GM15510 (cell line): ENCODE measurements at regions not wholly inside any gene's neighbourhood (a gene's known extent, or its start where the extent isn't known, plus 50 kb on each side); places are given as distances from the start of the nearest gene placed in this dataset.

Experiments
- POLR2A ChIP-seq: IDR thresholded peaks from 3 replicates; pipeline ENCODE4 v1.6.1; 2011; ENCODE audit warnings: borderline replicate concordance; ENCODE audit not compliant: insufficient read length; ENCODE audit errors: extremely low read depth

DNA sequence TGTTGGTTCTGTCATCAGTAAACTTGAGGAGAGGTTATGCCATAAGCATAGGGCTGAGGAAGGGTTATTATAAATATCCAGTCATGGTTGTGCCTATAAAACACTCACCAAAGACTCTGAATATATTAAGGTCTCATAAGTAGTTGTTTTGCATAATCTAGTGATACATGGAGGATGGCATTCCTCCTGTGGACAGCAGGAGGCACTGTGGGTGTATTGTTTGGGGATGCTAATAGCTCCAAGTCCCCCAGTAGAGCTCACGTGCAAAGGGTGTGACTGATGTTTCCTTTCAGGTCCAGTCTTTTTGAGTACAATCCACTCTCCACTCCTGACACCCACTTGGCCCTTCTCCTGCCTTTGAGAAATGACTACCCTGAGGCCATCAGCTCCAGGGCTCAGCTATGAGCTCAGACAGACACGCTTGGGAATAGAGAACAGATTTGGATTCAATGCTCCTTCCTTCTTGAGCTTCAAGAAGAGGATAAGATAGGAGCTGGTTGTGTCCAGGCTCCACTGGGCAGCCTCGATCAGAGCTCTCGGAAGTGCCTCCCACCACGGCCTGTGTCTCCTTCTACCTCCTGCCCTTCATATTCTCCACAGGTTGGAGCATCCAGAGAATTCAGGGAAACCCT is 85.2 kb upstream of the IGLL5 start:
- TF ChIP-seq POLR2A = no peak

DNA sequence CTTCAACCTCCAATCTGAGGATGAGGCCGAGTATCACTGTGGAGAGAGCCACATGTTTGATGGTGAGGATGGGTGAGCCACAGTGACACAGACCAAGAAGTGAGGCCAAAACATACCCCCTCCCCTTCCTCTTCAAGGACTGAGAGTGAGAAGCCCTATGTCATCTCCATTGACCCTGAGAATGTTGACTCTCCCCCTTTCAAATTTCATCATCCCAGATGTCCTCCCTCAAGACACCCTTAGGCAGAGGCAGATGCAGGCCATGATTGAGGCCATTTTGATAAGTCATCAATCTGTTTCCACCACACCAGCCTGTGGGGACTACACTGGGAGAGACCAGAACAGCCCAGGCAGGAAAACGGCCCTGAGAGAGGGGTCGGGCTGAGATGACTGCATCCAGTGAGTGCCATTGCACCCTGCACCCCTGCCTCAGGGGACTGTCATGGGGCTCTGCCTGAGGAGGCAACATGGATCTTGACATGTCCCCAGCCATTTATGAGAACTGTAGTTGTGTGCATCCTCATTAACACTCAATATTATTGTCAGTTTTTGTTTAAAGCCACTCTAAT is 84.2 kb upstream of the IGLL5 start:
- TF ChIP-seq POLR2A = no peak

DNA sequence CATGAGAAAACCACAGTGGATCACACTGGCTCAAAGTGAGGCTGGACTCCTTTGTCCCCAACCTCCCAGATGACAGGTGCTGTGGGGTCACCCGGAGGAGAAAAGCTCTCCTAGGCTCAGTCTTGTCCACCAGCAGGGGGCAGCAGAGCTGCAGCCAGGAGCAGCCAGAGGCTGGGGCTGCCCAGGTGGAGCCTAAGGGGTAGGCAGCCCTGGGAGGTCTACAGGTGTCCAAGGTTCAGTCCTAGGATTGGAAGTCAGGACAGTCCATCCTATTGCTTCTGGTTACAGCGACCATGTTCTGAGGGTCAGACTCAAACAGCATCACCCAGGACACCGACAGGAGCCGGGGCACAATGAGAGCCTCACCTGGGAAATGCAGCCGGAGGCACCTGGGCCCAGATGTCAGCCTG is 77.6 kb upstream of the IGLL5 start:
- no peak for TF ChIP-seq POLR2A

DNA sequence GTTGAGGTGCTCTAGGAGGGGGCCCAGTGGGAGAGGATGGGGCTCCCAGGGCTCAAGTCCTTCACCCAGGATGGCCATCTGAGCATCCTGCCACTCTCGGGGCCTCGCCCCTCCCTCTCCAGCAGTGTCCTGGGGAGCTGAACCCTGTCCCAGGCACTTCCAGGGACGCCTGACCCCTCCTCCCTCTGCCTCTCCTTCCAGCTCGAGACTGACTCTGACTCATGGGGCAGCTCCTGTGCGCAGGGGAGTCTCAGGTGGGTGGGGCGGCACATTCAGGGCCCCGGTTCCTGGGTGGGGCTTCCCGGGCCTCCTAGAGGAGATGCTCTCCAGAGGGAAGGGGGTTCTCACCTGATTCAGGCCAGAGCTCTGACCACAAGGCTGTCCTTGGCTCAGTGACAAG is 77.1 kb upstream of the IGLL5 start:
- peak; percentile 52 for TF ChIP-seq POLR2A

DNA sequence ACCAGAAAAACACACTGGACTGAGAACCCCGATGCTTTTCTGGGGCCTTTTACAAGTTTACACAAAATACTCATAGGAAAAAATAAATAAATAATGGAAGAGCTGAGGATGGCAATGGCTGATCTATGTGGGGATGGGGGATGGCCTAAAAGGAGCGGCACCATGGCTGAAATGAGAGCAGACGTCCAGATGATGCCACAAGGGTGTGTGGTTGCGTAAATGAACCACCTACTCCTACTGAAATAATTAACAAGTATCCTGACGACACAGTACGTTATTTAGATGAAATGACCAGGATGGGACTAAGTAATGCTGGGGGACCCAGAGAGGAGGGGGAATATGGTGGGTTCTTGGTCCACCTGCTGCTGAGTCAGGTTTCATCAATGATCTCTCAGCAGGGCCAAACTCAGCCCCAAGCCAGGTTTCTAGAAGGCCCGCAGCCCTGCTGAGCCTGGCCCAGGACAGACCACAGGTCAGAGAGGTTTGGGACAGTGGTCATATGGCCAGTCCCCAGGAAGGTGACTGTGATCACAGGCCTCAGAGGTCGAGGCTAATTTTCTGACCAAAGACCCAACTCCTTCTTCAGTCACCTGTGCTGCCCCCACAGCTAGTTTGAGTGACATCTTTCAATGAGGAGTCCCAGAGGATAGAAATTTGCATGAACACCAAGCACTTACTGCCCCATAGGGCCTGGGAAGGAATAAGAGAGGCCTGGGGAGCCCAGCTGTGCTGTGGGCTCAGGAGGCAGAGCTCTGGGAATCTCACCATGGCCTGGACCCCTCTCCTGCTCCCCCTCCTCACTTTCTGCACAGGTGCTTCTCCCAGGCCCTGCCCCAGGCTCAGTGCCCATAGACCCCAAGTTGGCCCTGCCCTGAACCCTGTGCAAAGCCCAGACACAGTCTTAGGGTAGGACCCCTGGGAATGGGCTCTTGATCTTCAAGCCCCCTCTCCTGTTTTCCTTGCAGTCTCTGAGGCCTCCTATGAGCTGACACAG is 76.3 kb upstream of the IGLL5 start:
- TF ChIP-seq POLR2A = peak; percentile 87

DNA sequence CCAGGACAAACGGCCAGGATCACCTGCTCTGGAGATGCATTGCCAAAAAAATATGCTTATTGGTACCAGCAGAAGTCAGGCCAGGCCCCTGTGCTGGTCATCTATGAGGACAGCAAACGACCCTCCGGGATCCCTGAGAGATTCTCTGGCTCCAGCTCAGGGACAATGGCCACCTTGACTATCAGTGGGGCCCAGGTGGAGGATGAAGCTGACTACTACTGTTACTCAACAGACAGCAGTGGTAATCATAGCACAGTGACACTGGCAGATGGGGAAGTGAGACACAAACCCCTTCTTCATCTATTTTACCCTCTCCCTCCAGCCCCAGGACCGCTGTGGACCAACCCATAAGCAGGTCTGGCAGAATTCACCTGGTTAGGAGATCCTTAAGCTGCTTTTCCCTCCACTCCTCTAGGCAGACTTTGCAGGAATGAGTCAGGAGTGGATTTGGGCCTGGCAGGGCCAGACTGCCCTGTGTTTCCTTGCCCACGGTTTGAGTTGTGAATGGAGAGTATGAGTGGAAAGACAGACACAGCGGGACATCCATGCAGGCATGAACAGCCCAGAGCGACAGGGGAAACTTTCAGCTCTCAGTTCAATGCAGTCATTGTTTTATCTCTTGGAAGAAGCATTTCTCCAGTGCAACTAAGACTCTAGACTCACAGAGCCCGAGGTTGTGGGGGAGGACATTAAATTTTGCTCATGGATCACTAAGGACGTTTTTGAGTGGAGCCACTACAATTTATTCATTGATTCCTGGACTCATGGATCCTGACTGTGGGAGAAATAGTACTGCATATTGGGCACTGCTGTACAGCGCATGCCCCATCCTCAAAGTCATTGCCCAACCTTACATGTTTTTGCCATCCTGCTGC is 75.3 kb upstream of the IGLL5 start:
- no peak for TF ChIP-seq POLR2A

DNA sequence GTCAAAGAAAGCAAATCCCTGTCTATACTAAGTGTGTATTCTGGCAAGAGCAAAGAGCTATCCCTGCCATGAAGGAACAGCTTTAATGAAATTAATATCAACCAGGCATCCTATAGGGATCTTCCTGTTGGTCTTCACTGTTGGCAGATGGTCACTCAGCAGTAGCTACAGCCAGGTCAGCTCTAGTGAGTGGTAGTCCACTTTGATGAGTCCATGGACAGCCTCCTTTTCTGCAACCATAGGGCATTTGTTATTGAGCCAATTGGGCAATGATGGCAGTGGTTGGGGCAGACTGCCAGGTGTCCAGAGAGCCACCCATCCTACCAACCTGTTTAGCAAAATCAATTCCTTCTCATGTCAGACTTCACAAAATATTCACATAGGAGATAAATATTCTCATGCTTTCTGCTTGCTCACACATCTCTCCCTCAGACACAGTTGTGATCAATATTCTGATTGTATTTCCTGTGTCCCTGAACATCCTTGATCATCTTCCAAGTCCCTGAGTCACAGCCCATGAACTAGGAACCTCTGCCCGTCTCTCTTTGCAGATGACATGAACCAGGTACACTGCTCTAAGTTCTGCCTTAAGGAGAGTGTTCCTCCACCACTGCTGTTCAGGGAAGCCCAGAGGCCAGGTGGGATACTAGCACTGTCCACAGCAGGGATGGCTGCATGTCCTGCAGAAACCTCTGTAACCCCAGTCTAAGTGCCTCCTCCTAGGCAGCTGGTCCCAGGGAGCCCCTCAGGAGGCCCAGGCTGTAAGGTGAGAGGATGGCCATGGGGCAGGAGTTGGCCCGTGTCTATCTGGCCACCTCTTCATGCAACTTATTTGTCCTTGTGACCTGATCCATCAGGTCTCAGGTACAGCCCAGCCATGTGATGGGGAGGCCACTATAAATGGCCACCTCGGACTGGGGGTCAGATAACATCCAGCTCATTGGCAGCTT is 74.2 kb upstream of the IGLL5 start:
- TF ChIP-seq POLR2A = no peak

DNA sequence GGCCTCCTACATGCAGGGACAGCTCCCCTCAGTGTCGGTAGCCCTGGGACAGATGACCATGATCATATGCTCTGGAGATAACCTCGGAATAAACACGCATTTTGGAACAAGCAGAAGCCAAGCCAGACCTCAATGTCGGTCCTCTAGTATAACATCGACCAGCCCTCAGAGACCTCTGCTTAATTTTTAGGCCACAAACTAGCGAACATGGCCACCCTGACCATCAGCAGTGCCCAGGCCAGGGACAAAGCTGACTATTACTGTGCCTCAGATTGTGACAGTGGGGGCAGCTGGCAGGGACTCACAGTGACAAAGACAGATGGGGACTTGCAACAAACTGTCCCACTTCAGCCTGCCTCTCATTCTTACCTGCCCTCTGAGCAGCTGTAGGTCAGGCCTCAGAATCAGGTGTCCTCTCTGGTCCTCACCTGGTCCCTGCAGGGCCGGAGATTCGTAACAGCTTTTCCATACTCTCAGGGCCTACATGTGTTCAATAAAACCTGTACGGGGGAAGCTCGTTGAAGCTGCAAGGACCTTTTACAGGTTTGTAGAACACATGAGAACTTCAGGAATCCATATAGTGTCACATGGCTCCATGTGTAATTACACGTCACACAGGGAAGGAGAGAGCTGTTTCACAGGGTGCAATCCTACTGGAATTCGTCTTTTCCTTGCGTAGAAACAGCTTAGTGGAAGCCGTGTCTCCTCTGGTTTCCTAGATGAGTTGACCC is 72.8 kb upstream of the IGLL5 start:
- TF ChIP-seq POLR2A = no peak

DNA sequence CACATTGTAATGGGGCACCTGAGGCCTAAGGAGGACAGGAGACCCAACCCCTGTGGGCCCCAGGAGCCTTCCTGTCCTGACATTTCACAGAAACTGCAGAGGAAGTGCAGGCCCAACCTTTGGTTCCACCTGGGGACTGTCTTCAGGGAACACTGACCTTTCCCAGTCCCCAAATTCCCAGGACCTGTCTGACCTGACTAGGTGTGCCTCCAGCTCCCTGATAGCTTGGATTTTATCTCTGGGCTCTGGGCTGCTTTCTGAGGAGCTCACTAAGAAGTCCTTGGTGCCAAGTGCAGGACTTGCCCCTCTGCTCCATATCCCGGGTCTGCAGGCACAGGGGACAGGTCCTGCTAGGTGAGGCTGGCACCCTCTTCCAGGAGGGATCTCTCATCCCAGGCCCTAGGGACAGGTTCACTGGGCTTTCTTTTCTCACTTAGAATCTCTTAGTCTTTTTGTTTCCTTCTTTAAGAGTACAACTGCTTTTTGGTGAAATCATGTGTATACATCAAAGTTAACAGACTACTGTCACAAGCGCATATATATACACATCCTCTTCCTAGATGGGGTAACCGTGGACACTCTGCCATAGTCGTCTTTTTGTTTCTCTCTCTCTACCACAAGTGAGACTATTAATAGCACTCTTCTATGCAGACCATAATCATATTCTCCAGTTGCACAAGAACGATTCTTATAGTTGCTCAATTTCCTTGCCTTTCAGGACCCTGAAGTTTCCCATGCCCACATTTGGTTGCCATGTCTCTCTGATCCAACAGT is 72.0 kb upstream of the IGLL5 start:
- no peak for TF ChIP-seq POLR2A

DNA sequence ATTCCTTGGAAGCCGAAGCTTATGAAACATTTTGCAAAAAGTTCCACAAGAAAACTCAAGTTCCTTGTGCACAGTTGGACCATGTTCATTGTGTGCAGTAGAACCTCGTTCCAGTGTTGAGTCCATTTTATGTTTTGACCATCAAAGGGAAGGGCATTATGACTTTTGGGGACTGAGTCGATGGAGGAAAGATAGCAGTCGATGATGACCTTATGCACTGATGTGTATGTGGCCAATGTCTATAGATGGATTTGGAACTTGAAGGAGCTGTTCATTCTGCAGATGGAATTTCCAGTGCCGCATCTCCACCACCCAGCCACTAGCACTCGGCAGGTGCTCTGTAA is 71.5 kb upstream of the IGLL5 start:
- no peak for TF ChIP-seq POLR2A

DNA sequence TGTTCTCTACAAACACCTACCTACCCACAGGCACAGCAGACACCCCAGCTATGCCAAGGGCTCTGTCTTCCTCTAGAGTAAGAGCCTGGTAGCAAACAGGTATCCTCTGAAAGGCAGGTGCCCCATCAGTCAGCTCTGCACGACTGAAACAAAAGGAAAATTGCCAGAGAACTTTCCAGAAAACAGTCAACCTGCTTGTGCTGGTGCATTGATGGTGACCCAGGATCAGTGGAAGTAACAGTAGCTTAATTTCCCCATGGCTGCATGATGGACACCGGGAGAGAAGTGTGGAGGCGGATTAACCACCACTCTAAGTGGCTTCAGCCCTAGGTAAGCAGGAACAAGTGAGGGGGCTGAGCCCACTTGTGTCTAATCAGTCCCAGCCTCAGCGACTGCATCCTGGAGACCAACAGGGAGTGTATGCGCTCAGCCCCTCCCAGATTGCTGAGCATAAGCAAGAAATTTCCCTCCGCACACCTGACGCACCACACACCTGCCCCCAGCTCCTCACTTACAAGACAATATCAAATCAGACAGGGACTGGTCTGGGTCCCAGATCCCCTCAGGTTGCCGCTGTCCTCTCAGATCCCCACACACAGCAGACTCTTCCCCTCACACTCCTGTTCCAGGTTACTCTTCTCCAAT is 70.7 kb upstream of the IGLL5 start:
- TF ChIP-seq POLR2A = no peak
